H9 (cell line): ENCODE measurements at regions not wholly inside any gene's neighbourhood (a gene's known extent, or its start where the extent isn't known, plus 50 kb on each side); places are given as distances from the start of the nearest gene placed in this dataset.

Experiments
- DNase-seq: peaks from one replicate; pipeline ENCODE4 v3.0.0-alpha.2; 2017
- H2AFZ ChIP-seq: one replicate; pipeline ENCODE4 v1.6.1; 2013; ENCODE audit warnings: mild to moderate bottlenecking, low read length, control low read depth, moderate library complexity
- H2AK5ac ChIP-seq: 2 replicates; pipeline ENCODE4 v1.6.1; 2013; ENCODE audit warnings: low read length, control low read depth, mixed read lengths; ENCODE audit not compliant: insufficient read length
- H2BK120ac ChIP-seq: one replicate; pipeline ENCODE4 v1.6.1; 2013; ENCODE audit warnings: low read depth, mild to moderate bottlenecking, low read length, control low read depth, inconsistent platforms; ENCODE audit not compliant: poor library complexity, severe bottlenecking
- H2BK12ac ChIP-seq: 2 replicates; pipeline ENCODE4 v1.6.1; 2013; ENCODE audit warnings: low read length, control low read depth, mixed read lengths, low read depth; ENCODE audit not compliant: insufficient read length
- H2BK15ac ChIP-seq: 2 replicates; pipeline ENCODE4 v1.6.1; 2013; ENCODE audit warnings: low read depth, low read length, control low read depth
- H2BK20ac ChIP-seq: one replicate; pipeline ENCODE4 v1.6.1; 2013; ENCODE audit warnings: low read depth, mild to moderate bottlenecking, low read length, control low read depth, inconsistent platforms; ENCODE audit not compliant: poor library complexity, severe bottlenecking
- H2BK5ac ChIP-seq: 2 replicates; pipeline ENCODE4 v1.6.1; 2013; ENCODE audit warnings: low read length, control low read depth, mixed read lengths; ENCODE audit not compliant: insufficient read length
- H3K14ac ChIP-seq: 2 replicates; pipeline ENCODE4 v1.6.1; 2013; ENCODE audit warnings: low read length, control low read depth; ENCODE audit not compliant: insufficient read depth
- H3K18ac ChIP-seq: 2 replicates; pipeline ENCODE4 v1.6.1; 2013; ENCODE audit warnings: low read depth, mild to moderate bottlenecking, mixed read lengths, low read length, control low read depth; ENCODE audit not compliant: insufficient read length
- H3K23ac ChIP-seq: 2 replicates; pipeline ENCODE4 v1.6.1; 2013; ENCODE audit warnings: low read length, control low read depth, mixed read lengths, low read depth; ENCODE audit not compliant: insufficient read length
- H3K23me2 ChIP-seq: 2 replicates; pipeline ENCODE4 v1.6.1; 2013; ENCODE audit warnings: low read depth, mild to moderate bottlenecking, mixed read lengths, low read length, control low read depth; ENCODE audit not compliant: insufficient read length, poor library complexity, severe bottlenecking
- H3K27ac ChIP-seq: 2 replicates; pipeline ENCODE4 v1.5.1; 2013; ENCODE audit warnings: low read length, control low read depth, mixed read lengths, low read depth; ENCODE audit not compliant: insufficient read length
- H3K27me3 ChIP-seq: 2 replicates; pipeline ENCODE4 v1.6.1; 2013; ENCODE audit warnings: low read length, control low read depth, inconsistent platforms; ENCODE audit not compliant: insufficient read depth
- H3K4ac ChIP-seq: 2 replicates; pipeline ENCODE4 v1.6.1; 2013; ENCODE audit warnings: low read depth, mild to moderate bottlenecking, control low read depth, inconsistent platforms, low read length, moderate library complexity
- H3K4me1 ChIP-seq: 2 replicates; pipeline ENCODE4 v1.6.1; 2013; ENCODE audit warnings: low read length, control low read depth, inconsistent platforms; ENCODE audit not compliant: insufficient read depth
- H3K4me2 ChIP-seq: 2 replicates; pipeline ENCODE4 v1.6.1; 2013; ENCODE audit warnings: low read length, control low read depth, mixed read lengths; ENCODE audit not compliant: insufficient read length, insufficient read depth
- H3K56ac ChIP-seq: 2 replicates; pipeline ENCODE4 v1.6.1; 2013; ENCODE audit warnings: low read depth, mild to moderate bottlenecking, mixed read lengths, low read length, control low read depth; ENCODE audit not compliant: insufficient read length
- H3K79me1 ChIP-seq: 2 replicates; pipeline ENCODE4 v1.6.1; 2013; ENCODE audit warnings: low read depth, mild to moderate bottlenecking, moderate library complexity, low read length, control low read depth, inconsistent platforms; ENCODE audit not compliant: insufficient read depth, poor library complexity, severe bottlenecking
- H3K79me2 ChIP-seq: 2 replicates; pipeline ENCODE4 v1.6.1; 2013; ENCODE audit warnings: low read length, control low read depth, inconsistent platforms; ENCODE audit not compliant: insufficient read depth
- H3K9ac ChIP-seq: 2 replicates; pipeline ENCODE4 v1.6.1; 2013; ENCODE audit warnings: low read length, control low read depth, mixed read lengths; ENCODE audit not compliant: insufficient read length; ENCODE audit errors: extremely low read depth
- H3K9me3 ChIP-seq: one replicate; pipeline ENCODE4 v1.6.1; 2013; ENCODE audit warnings: low read depth, low read length, inconsistent platforms; ENCODE audit not compliant: control insufficient read depth
- H3T11ph ChIP-seq: one replicate; pipeline ENCODE4 v1.6.1; 2013; ENCODE audit warnings: mild to moderate bottlenecking, low read length, control low read depth, inconsistent platforms
- H4K20me1 ChIP-seq: one replicate; pipeline ENCODE4 v1.6.1; 2013; ENCODE audit not compliant: control insufficient read depth, insufficient read length, insufficient read depth
- H4K5ac ChIP-seq: 2 replicates; pipeline ENCODE4 v1.6.1; 2013; ENCODE audit warnings: low read depth, mild to moderate bottlenecking, mixed read lengths, low read length, control low read depth; ENCODE audit not compliant: insufficient read length
- H4K8ac ChIP-seq: replicated peaks from 2 replicates; pipeline ENCODE4 v1.6.1; 2013; ENCODE audit warnings: low read length, control low read depth, mixed read lengths, low read depth; ENCODE audit not compliant: insufficient read length
- H4K91ac ChIP-seq: 2 replicates; pipeline ENCODE4 v1.6.1; 2013; ENCODE audit warnings: low read depth, mild to moderate bottlenecking, moderate library complexity, mixed read lengths, low read length, control low read depth; ENCODE audit not compliant: insufficient read length
- H3K27ac Mint-ChIP-seq, 3 experiments: 2 replicates in 2 of 3; 3 replicates in 1 of 3; pipeline ENCODE4 v1.8.0; 2020 to 2021; ENCODE audit warnings: mixed read lengths in 3 of 3, mild to moderate bottlenecking in 1 of 3, moderate library complexity in 1 of 3
- H3K27me3 Mint-ChIP-seq: 2 replicates; pipeline ENCODE4 v1.8.0; 2021; ENCODE audit warnings: low read depth, mild to moderate bottlenecking, moderate library complexity, mixed read lengths
- H3K36me3 Mint-ChIP-seq, 3 experiments: 2 replicates in 2 of 3; 3 replicates in 1 of 3; pipeline ENCODE4 v1.8.0; 2020 to 2021; ENCODE audit warnings: low read depth in 3 of 3, mixed read lengths in 3 of 3; ENCODE audit not compliant: insufficient read depth in 1 of 3
- H3K4me1 Mint-ChIP-seq, 2 experiments: 2 replicates each; pipeline ENCODE4 v1.8.0; 2020; ENCODE audit warnings: mixed read lengths in 2 of 2
- H3K4me3 Mint-ChIP-seq, 2 experiments: 2 replicates in 1 of 2; 3 replicates in 1 of 2; pipeline ENCODE4 v1.8.0; 2020 to 2021; ENCODE audit warnings: mild to moderate bottlenecking in 2 of 2, mixed read lengths in 2 of 2, moderate library complexity in 1 of 2
- H3K9me3 Mint-ChIP-seq, 2 experiments: 2 replicates in 1 of 2; 3 replicates in 1 of 2; pipeline ENCODE4 v1.8.0; 2020; ENCODE audit warnings: mild to moderate bottlenecking in 2 of 2, mixed read lengths in 2 of 2, moderate library complexity in 1 of 2
- CTCF ChIP-seq: fragments of 200-600 bp; sonication (generic); conservative IDR thresholded peaks from 3 replicates; pipeline ENCODE4 v1.8.0; 2021; ENCODE audit warnings: antibody characterized with exemption, mild to moderate bottlenecking
- WGBS: extraction: QIAGEN DNeasy Blood & Tissue Kit; methylation state at CpG from one replicate; pipeline ENCODE4 v1.1.7; 2013; ENCODE audit warnings: missing lambda C conversion rate, low lambda C conversion rate, mixed read lengths; ENCODE audit not compliant: insufficient read length; ENCODE audit errors: extremely low coverage; 5-methylcytosine and 5-hydroxymethylcytosine counted together

- Histone ChIP-seq H4K8ac (no peak overlapping the region), H3K23me2 (no peaks in the 10 kb centered on the region), H3K56ac (no peak overlapping the region), H4K20me1 (no peaks in the 10 kb centered on the region), H2BK120ac (no peak overlapping the region), H3K79me2 (no peaks in the 10 kb centered on the region), H3K4me1 (no peaks in the 10 kb centered on the region), H2BK5ac (no peak overlapping the region), H3K9ac (no peak overlapping the region), H4K5ac (no peak overlapping the region), H3K18ac (no peak overlapping the region), H3K79me1 (no peaks in the 10 kb centered on the region), H3K27ac (no peak overlapping the region), H3K27me3 (no peaks in the 10 kb centered on the region), H3T11ph (no peak overlapping the region), H3K9me3 (no peaks in the 10 kb centered on the region), H4K91ac (no peak overlapping the region), H3K4ac (no peak overlapping the region), H3K23ac (no peak overlapping the region), H3K4me2 (no peak overlapping the region), H2BK12ac (no peak overlapping the region), H3K14ac (no peak overlapping the region), H2BK20ac (no peak overlapping the region), H2AK5ac (no peak overlapping the region), H2AFZ (no peak overlapping the region), H2BK15ac (no peak overlapping the region)
- H3K36me3 Mint-ChIP-seq, result peaks cover 3 to 16% (median 3%) of the 10 kb centered on the region in 3 experiments; a peak in 6 of 7 replicates
- no peak for TF ChIP-seq CTCF
- H3K27ac Mint-ChIP-seq, result no peak overlapping the region
- H3K27me3 Mint-ChIP-seq, result no peaks in the 10 kb centered on the region
- H3K9me3 Mint-ChIP-seq, result peaks cover 12 to 13% of the 10 kb centered on the region in 2 experiments
- H3K4me3 Mint-ChIP-seq, result no peak overlapping the region
- no peaks in the 10 kb centered on the region for H3K4me1 Mint-ChIP-seq
- no CpG with 5 or more reads among the region's 2 CpGs for WGBS
- DNase-seq, result no peak
Observed at GRCh38 chr2:52940101-52940500, 827.5 kb upstream of the CHAC2 start.
